Omental fat pad (tissue), 3 donors: ENCODE measurements at regions not wholly inside any gene's neighbourhood (a gene's known extent, or its start where the extent isn't known, plus 50 kb on each side); places are given as distances from the start of the nearest gene placed in this dataset.

ENCODE experiments used
- ATAC-seq: fragments of 150-250 bp; one replicate; pipeline ENCODE4 v1.9.1; 2016; ENCODE audit warnings: mild to moderate bottlenecking, moderate library complexity; ENCODE audit not compliant: low FRiP score
- DNase-seq: peaks from one replicate; pipeline ENCODE4 v3.0.0-alpha.2; 2019; ENCODE audit warnings: low spot score
- CTCF ChIP-seq, 3 donors: fragments of 450-650 bp; IDR thresholded peaks; one replicate each; pipeline ENCODE4 v1.5.1; 2016 to 2017; ENCODE audit warnings: antibody characterized with exemption in 3 of 3, mild to moderate bottlenecking in 3 of 3, moderate library complexity in 2 of 3

GRCh38 chr15:95300958-95301357, 1029.5 kb upstream of the NR2F2 start:
- TF ChIP-seq CTCF (IDR thresholded peaks at IDR 0.05), result no peak
- no peak for ATAC-seq
- DNase-seq, result no peak

- DNase-seq, result no peak
- no peak for TF ChIP-seq CTCF (IDR thresholded peaks at IDR 0.05)
- no peak for ATAC-seq
Observed at GRCh38 chr15:95302206-95302605, 1028.3 kb upstream of the NR2F2 start.

GRCh38 chr15:95302809-95303208, 1027.7 kb upstream of the NR2F2 start:
- no peak for DNase-seq
- no peak for TF ChIP-seq CTCF (IDR thresholded peaks at IDR 0.05)
- no peak for ATAC-seq

- no peak for TF ChIP-seq CTCF (IDR thresholded peaks at IDR 0.05)
- ATAC-seq, result no peak
- no peak for DNase-seq
Observed at GRCh38 chr15:95303713-95304112, 1026.8 kb upstream of the NR2F2 start.

GRCh38 chr15:95304151-95304946, 1026.2 kb upstream of the NR2F2 start:
- no peak for ATAC-seq
- no peak for DNase-seq
- no peak for TF ChIP-seq CTCF (IDR thresholded peaks at IDR 0.05)

GRCh38 chr15:95304947-95305400, 1025.5 kb upstream of the NR2F2 start:
- TF ChIP-seq CTCF (IDR thresholded peaks at IDR 0.05), result no peak
- no peak for DNase-seq
- no peak for ATAC-seq

GRCh38 chr15:95307115-95307514, 1023.4 kb upstream of the NR2F2 start:
- no peak for DNase-seq
- no peak for TF ChIP-seq CTCF (IDR thresholded peaks at IDR 0.05)
- no peak for ATAC-seq
